ENCODE measurements at regions not wholly inside any gene's neighbourhood (a gene's known extent, or its start where the extent isn't known, plus 50 kb on each side); places are given as distances from the start of the nearest gene placed in this dataset.

DNA sequence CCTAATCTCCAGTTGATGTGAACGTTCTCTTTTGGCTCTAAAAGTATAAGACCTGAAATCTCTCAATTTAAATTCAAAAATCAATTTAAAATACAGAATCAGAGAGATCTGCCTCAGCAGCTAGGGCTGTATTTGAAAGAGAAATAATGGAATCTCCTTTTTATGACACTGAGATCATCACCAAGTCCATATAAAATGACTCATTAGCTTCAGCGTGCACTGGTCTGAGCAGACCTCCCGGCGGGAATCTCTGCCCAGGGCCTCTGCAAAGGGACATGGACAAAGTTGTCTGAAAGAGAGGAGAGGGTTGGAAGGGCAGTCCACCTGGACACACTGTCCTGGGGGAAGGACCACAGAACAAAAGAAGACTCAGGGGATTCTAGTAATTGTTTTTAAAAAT lies 855.6 kb downstream of the EFNB2 start:
- TF ChIP-seq CTCF (conservative IDR thresholded peaks at IDR 0.05 in 1 of 2, IDR thresholded peaks at IDR 0.05 in 1 of 2; ENCODE audit: extremely low read depth in 1 of 2, insufficient read depth in 1 of 2, low read depth in 1 of 2, low read length in 2 of 2) = no peak
- no peak for TF ChIP-seq EZH2 (IDR thresholded peaks at IDR 0.05; ENCODE audit: borderline replicate concordance, low read length)

All from mammary epithelial cell (primary cell).